ENCODE measurements at regions not wholly inside any gene's neighbourhood (a gene's known extent, or its start where the extent isn't known, plus 50 kb on each side); places are given as distances from the start of the nearest gene placed in this dataset.

- Histone ChIP-seq H3K27me3 (peaks cover 2% of the 10 kb centered on the region; the same call in 1 of the 2 replicates), H3K9me3 (no peaks in the 10 kb centered on the region), H3K4me3 (0 out of 2 replicates have a peak overlapping the region, but pooled peaks have one; percentile 8), H3K36me3 (no peaks in the 10 kb centered on the region)
- peak; percentile 19 for DNase-seq
Measured at GRCh38 chr6:166005944-166006899, 161.4 kb downstream of the TBXT start.

GRCh38 chr6:166005401-166005943 is 162.2 kb downstream of the TBXT start:
- no peaks in the 10 kb centered on the region for H3K36me3 ChIP-seq
- H3K27me3 ChIP-seq: peaks cover 2% of the 10 kb centered on the region; the same call in 1 of the 2 replicates
- no peak overlapping the region for H3K4me3 ChIP-seq
- DNase-seq: no peak
- no peaks in the 10 kb centered on the region for H3K9me3 ChIP-seq

DNA sequence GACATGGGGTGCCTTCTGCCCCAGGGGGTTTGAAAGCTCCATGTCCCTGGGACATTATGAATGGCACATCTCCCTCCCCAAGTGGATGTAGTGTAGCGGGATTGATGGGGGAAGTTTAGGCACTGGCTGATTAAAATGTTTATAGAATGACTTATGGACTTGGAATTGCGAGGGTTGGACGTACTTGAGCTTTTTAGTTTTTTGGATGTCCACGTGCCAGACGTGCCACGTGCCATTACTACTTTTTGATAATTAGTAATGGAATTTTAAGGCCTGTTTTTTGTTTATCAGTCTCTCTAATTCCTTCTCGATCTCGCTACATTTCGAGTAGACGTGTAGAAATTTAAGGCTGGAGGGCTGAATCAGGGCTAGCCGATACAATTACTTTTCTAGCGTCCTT is 162.8 kb downstream of the TBXT start:
- no peaks in the 10 kb centered on the region for H3K36me3 ChIP-seq
- H3K27me3 ChIP-seq: peaks cover 2% of the 10 kb centered on the region; the same call in 1 of the 2 replicates
- H3K9me3 ChIP-seq: no peaks in the 10 kb centered on the region
- H3K4me3 ChIP-seq: no peak overlapping the region
- DNase-seq: no peak

DNA sequence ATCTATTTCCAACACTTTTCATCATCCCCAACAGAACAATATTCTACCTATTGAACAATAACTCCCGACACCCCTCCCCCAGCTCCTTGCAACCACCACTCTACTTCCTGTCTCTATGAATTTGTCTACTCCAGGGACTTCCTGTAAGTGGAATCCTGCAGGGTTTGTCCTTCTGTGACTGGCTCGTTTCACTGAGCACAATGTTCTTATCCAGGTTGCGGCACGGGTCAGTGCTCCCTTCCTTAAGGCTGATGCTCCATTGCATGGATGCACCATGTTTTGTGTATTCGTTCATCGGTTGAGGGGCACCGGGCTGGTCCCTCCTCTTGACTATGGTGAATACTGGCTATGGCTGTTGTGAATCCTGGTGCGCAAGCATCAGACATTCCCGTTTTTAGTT is 163.2 kb downstream of the TBXT start:
- peaks cover 2% of the 10 kb centered on the region; the same call in 1 of the 2 replicates for H3K27me3 ChIP-seq
- no peaks in the 10 kb centered on the region for H3K36me3 ChIP-seq
- DNase-seq: no peak
- no peaks in the 10 kb centered on the region for H3K9me3 ChIP-seq
- H3K4me3 ChIP-seq: no peak overlapping the region

GRCh38 chr6:166003569-166003968 is 164.1 kb downstream of the TBXT start:
- Histone ChIP-seq H3K36me3 (no peaks in the 10 kb centered on the region), H3K9me3 (no peaks in the 10 kb centered on the region), H3K4me3 (no peak overlapping the region), H3K27me3 (peaks cover 2% of the 10 kb centered on the region; the same call in 1 of the 2 replicates)
- no peak for DNase-seq

DNA sequence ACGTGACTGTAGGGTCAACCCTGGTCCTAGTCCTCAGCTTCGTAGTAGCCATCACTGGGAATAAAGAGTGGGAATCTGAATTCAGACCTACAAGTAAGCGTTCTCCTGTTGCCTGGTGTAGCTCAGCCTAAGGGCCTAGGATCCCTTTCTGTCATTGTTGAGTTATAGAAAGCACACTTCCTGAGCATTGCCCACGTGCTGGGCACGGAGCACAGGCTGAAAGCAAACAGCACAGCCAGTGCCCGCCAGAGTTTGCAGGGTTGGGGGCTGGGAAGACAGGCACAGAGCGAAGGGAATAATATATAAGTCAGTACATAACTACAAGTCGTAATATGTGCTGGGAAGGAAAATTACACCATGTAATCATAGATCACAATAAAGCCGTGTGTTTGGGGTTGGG is 166.3 kb downstream of the TBXT start:
- Histone ChIP-seq H3K9me3 (no peaks in the 10 kb centered on the region), H3K36me3 (no peaks in the 10 kb centered on the region), H3K4me3 (no peak overlapping the region), H3K27me3 (no peaks in the 10 kb centered on the region)
- DNase-seq: no peak

DNA sequence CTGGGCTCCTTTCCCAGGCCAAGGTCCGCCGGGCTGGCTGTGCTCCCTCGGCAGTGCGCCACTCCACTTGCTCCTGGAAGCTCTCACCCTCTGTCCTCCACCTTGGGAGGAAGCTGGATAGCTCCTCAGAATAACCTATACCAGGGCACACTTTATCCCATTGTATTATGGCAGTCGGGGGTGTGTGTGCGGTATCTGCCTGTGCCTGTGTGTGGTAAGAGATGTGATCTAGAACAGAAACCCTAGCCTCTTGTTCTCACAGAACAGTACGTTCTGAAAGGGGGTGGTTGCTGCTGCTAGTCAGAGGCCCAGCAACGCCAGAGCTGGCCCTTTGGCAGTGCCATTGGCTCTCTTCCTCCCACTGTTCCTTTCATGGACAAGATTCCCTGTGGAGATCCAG is 168.4 kb downstream of the TBXT start:
- Histone ChIP-seq H3K4me3 (no peak overlapping the region), H3K36me3 (no peaks in the 10 kb centered on the region), H3K27me3 (no peaks in the 10 kb centered on the region), H3K9me3 (no peaks in the 10 kb centered on the region)
- no peak for DNase-seq

GRCh38 chr6:165998072-165998471 is 169.6 kb downstream of the TBXT start:
- DNase-seq: no peak
- Histone ChIP-seq H3K9me3 (no peaks in the 10 kb centered on the region), H3K27me3 (no peaks in the 10 kb centered on the region)

DNA sequence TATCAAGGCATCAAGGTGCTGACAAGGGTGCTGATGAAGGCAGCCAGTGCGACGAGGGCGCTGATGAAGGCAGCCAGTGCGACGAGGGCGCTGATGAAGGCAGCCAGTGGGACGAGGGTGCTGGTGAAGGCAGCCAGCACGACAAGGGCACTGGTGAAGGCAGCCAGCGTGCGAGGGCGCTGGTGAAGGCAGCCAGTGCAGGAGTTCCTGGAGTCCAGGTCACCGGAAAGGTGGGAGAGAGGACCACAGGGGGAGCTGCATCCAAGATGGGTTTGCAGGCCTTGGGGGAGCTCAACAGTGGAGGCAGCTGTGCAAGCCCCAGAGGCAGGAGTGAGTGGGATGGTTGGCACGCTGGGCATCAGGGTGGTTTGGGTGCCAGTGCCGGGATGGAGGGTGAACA is 176.3 kb downstream of the TBXT start:
- peaks cover 7% of the 10 kb centered on the region; the same call in 1 of the 2 replicates for H3K27me3 ChIP-seq
- H3K36me3 ChIP-seq: no peaks in the 10 kb centered on the region
- no peak for DNase-seq
- no peaks in the 10 kb centered on the region for H3K9me3 ChIP-seq
- no peak overlapping the region for H3K4me3 ChIP-seq

More at GRCh38 chr6:165998072-165998471, 169.6 kb downstream of the TBXT start:
- H3K36me3 ChIP-seq: no peaks in the 10 kb centered on the region
- no peak overlapping the region for H3K4me3 ChIP-seq

- Histone ChIP-seq H3K4me3 (no peak overlapping the region), H3K27me3 (peaks cover 7% of the 10 kb centered on the region; the same call in 1 of the 2 replicates), H3K36me3 (no peaks in the 10 kb centered on the region), H3K9me3 (no peaks in the 10 kb centered on the region)
- no peak for DNase-seq
Measured at GRCh38 chr6:165990216-165990615, 177.4 kb downstream of the TBXT start.

DNA sequence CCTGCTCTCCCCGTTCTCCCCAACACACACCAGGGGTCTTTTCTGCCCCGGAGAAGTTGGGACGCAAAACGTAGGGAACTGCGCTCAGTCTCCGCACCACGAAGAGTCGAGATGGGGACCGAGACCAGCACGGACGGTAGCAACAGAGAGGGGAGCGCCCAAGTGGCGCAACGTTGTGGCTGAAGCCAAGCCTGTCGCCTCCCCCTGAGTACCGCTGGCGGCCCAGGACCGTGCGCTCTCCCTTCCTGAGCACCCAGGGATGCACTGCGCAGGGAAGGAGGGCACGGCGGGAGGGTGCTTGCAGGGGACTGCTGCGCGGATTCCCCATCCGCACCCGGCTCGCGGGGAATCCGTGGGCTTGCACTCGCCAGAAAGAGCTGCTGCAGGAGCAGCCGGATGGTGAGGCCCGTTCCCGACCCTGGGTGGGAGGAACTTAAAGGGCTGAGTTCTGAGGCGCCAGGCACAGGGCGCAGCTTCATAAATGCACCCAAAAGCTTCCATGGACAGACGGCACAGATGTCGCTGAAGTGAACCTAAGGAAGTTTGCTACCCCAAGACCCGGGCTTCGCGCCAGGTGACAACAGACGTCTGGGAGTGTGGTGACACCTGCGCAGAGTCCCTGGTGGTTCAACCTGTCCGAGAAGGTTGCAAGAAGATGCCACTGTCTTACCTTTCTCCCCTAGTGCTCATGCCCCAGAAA is 178.7 kb downstream of the TBXT start:
- DNase-seq: no peak

GRCh38 chr6:165988302-165988756 is 179.3 kb downstream of the TBXT start:
- DNase-seq: no peak
- Histone ChIP-seq H3K27me3 (peaks cover 7% of the 10 kb centered on the region; the same call in 1 of the 2 replicates), H3K4me3 (peak overlapping the region; percentile 55), H3K9me3 (no peaks in the 10 kb centered on the region), H3K36me3 (no peaks in the 10 kb centered on the region)

More for the DNA sequence above, 178.7 kb downstream of the TBXT start:
- H3K27me3 ChIP-seq: peaks cover 7% of the 10 kb centered on the region; the same call in 1 of the 2 replicates
- no peaks in the 10 kb centered on the region for H3K9me3 ChIP-seq
- no peaks in the 10 kb centered on the region for H3K36me3 ChIP-seq
- H3K4me3 ChIP-seq: no peak overlapping the region

GRCh38 chr6:165987483-165988301 is 180.0 kb downstream of the TBXT start:
- DNase-seq: peak; percentile 81
- H3K27me3 ChIP-seq: peaks cover 7% of the 10 kb centered on the region; the same call in 1 of the 2 replicates
- H3K36me3 ChIP-seq: no peaks in the 10 kb centered on the region
- H3K4me3 ChIP-seq: peak overlapping the region; percentile 55
- H3K9me3 ChIP-seq: no peaks in the 10 kb centered on the region

GRCh38 chr6:165986914-165987482 is 180.7 kb downstream of the TBXT start:
- Histone ChIP-seq H3K36me3 (no peaks in the 10 kb centered on the region), H3K4me3 (peak overlapping the region; percentile 55), H3K27me3 (peaks cover 7% of the 10 kb centered on the region; the same call in 1 of the 2 replicates), H3K9me3 (no peaks in the 10 kb centered on the region)
- peak; percentile 53 for DNase-seq

DNA sequence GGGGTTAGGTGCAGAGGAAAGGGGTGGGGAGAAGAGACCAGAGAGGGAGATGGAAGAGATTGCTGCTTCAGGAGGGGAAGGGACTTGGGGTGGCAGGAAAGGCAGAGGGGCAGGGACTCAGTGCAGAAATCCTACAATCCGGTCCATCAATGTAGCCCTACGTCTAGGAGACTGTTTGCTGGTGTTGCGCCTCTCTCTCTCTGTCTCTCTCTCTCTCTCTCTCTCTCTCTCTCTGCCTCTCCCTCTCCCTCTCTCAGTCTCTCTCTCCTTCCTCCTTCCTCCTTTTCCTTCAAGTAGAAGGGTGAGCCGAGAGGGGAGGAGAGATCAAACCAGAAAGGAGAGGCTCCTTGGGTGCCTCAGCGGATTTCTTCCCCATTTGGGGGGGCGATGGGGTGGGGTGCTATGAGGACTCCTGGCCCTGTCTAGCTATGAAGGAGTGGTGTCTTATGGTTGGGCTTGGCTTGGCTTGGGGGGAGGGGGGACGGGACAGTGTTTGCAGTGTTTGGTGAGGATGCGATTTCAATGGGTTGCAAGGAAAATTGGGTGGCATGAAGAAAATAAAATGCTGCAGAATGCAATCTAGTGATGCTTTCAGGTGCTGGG is 181.2 kb downstream of the TBXT start:
- H3K9me3 ChIP-seq: no peaks in the 10 kb centered on the region
- H3K36me3 ChIP-seq: no peaks in the 10 kb centered on the region
- DNase-seq: no peak
- peaks cover 7% of the 10 kb centered on the region; the same call in 1 of the 2 replicates for H3K27me3 ChIP-seq
- H3K4me3 ChIP-seq: peak overlapping the region; percentile 55; the same call in 1 of the 2 replicates
